Ovary (tissue), 3 donors: ENCODE measurements at regions not wholly inside any gene's neighbourhood (a gene's known extent, or its start where the extent isn't known, plus 50 kb on each side); places are given as distances from the start of the nearest gene placed in this dataset.

ENCODE experiments used
- EP300 ChIP-seq: sonication (generic); formaldehyde crosslinking; IDR thresholded peaks from one replicate; pipeline ENCODE4 v1.6.1; 2017; ENCODE audit warnings: antibody characterized with exemption
- POLR2A ChIP-seq: fragments of 450-650 bp; IDR thresholded peaks from one replicate; pipeline ENCODE4 v1.6.1; 2017; ENCODE audit warnings: antibody characterized with exemption, mild to moderate bottlenecking, moderate library complexity
- TF ChIP-seq, protein P1 (sequence below), 3 donors: fragments of 450-650 bp in 2 of 3; fragments of 200-600 bp in 1 of 3; IDR thresholded peaks; one replicate each; pipeline versions ENCODE4 v1.5.1 to v1.8.0; 2016 to 2022; ENCODE audit warnings: antibody characterized with exemption in 3 of 3, mild to moderate bottlenecking in 1 of 3
- donor health status: DM: no; HTN: no; CAD: no.

DNA sequence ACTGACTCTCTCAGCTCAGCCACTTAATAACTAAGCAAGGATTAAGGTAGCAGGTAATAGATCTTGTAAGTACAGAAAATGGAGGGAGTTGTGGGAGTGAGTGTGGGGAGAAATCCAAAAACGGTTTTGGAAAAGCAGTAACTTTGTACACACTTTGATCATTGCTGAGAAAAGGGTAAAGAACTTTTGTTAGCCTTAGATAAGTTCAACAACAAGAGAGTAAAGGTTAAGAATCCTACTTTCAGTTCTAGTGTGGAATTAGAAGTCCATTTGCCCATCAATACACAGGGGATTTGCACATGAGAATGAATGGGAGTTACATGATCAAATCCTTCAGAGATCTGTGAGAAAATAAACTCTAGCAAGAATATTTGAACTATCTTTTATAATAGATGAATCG lies 528.7 kb downstream of the SOX2 start:
- TF ChIP-seq, protein P1, sequence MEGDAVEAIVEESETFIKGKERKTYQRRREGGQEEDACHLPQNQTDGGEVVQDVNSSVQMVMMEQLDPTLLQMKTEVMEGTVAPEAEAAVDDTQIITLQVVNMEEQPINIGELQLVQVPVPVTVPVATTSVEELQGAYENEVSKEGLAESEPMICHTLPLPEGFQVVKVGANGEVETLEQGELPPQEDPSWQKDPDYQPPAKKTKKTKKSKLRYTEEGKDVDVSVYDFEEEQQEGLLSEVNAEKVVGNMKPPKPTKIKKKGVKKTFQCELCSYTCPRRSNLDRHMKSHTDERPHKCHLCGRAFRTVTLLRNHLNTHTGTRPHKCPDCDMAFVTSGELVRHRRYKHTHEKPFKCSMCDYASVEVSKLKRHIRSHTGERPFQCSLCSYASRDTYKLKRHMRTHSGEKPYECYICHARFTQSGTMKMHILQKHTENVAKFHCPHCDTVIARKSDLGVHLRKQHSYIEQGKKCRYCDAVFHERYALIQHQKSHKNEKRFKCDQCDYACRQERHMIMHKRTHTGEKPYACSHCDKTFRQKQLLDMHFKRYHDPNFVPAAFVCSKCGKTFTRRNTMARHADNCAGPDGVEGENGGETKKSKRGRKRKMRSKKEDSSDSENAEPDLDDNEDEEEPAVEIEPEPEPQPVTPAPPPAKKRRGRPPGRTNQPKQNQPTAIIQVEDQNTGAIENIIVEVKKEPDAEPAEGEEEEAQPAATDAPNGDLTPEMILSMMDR (IDR thresholded peaks at IDR 0.05): no peak
- TF ChIP-seq EP300 (no peak), POLR2A (no peak)
